Karpas-422 (cell line): ENCODE measurements at regions not wholly inside any gene's neighbourhood (a gene's known extent, or its start where the extent isn't known, plus 50 kb on each side); places are given as distances from the start of the nearest gene placed in this dataset.

Experiments
- DNase-seq: peaks from one replicate; pipeline ENCODE4 v3.0.0-alpha.2; 2015
- H2AFZ ChIP-seq: fragments of 200-600 bp; sonication (generic); 2 replicates; pipeline ENCODE4 v1.6.1; 2014; ENCODE audit warnings: antibody characterized with exemption, low read length, mixed read lengths
- H3K27ac ChIP-seq: fragments of 200-600 bp; sonication (generic); 2 replicates; pipeline ENCODE4 v1.5.1; 2014; ENCODE audit warnings: mild to moderate bottlenecking, low read length, moderate library complexity
- H3K27me3 ChIP-seq: fragments of 200-600 bp; sonication (generic); 2 replicates; pipeline ENCODE4 v1.6.1; 2014; ENCODE audit warnings: low read length, mixed read lengths
- H3K36me3 ChIP-seq: fragments of 200-600 bp; sonication (generic); 2 replicates; pipeline ENCODE4 v1.6.1; 2014; ENCODE audit warnings: low read length, mixed read lengths; ENCODE audit not compliant: insufficient read depth
- H3K4me1 ChIP-seq: fragments of 200-600 bp; sonication (generic); 2 replicates; pipeline ENCODE4 v1.6.1; 2014; ENCODE audit warnings: mild to moderate bottlenecking, low read length, mixed read lengths
- H3K4me2 ChIP-seq: fragments of 200-600 bp; sonication (generic); 2 replicates; pipeline ENCODE4 v1.6.1; 2014; ENCODE audit warnings: low read length, low read depth, mild to moderate bottlenecking; ENCODE audit not compliant: poor library complexity, severe bottlenecking
- H3K4me3 ChIP-seq: fragments of 200-600 bp; sonication (generic); 2 replicates; pipeline ENCODE4 v1.5.1; 2014; ENCODE audit warnings: mild to moderate bottlenecking, antibody characterized with exemption, low read length, mixed read lengths
- H3K79me2 ChIP-seq: fragments of 200-600 bp; sonication (generic); 2 replicates; pipeline ENCODE4 v1.6.1; 2014; ENCODE audit warnings: mild to moderate bottlenecking, low read length, mixed read lengths
- H3K9ac ChIP-seq: fragments of 200-600 bp; sonication (generic); 2 replicates; pipeline ENCODE4 v1.6.0; 2014; ENCODE audit warnings: low read length
- H3K9me2 ChIP-seq: fragments of 200-600 bp; sonication (generic), shearing (Covaris generic); replicated peaks from 2 replicates; pipeline ENCODE4 v1.6.0; 2014; ENCODE audit warnings: mild to moderate bottlenecking, low read length, moderate library complexity; ENCODE audit not compliant: insufficient read depth
- H3K9me3 ChIP-seq: fragments of 300-700, 200-600 bp; sonication (generic); 2 replicates; pipeline ENCODE4 v1.6.1; 2014; ENCODE audit warnings: low read length, mixed read lengths
- H4K20me1 ChIP-seq: fragments of 200-600 bp; sonication (generic); 2 replicates; pipeline ENCODE4 v1.6.1; 2014; ENCODE audit warnings: mild to moderate bottlenecking, antibody characterized with exemption, low read length, low read depth; ENCODE audit not compliant: insufficient read depth

DNA sequence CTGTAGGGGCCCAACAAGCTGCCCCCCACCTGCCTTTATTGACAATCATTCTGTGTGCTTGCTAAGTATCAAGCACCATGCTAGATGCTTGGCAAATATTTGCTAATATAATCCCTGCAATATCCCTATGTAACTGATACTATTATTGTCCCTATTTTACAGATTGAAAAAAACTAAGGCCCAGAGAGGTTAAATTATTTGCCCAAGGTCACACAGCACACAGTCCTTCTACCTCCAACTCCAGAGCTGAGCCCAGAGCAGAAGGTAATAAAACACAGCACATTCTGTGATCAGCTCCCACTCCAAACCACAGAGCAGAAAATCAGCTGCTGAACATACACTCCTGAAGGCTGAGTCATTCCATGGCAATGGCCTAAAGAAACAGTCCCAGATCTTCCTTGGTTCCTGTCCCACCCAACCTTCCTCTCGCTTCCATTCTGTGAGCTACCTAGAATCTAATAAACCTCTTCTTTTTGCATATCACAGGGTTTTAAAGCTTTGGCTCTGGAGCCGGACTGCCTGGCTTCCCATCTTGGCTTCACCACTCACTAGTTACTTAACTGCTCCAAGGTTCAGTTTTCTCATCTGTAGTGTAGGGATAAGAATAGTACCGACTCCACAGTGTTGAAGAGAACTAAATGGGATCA, 66.7 kb upstream of the ADRA1B start:
- no peaks in the 10 kb centered on the region for H3K27me3 ChIP-seq

DNA sequence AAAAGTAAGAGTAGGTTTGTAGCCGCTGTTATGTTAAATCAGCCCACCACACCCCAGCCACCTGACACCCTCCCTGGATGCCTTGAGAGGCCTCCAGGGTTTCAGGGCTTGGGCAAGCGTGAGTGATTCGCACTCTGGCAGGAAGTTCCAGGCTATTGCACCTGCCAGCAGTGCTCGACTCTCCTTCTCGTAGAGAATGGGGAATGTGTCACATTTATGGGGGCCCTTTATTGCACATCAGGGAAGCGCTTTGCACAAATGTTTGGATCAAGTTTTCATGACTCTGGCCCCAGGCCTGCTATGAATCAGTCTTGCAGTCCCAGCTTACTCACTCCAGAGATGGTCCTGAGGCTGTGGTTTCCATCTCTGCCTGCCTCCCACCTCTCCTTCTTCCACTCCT, 66.1 kb upstream of the ADRA1B start:
- no peaks in the 10 kb centered on the region for H3K9me3 ChIP-seq
- H2AFZ ChIP-seq = no peak overlapping the region
- H3K9me2 ChIP-seq = no peaks in the 10 kb centered on the region
- H3K36me3 ChIP-seq = no peaks in the 10 kb centered on the region
- H3K4me1 ChIP-seq = no peaks in the 10 kb centered on the region
- H4K20me1 ChIP-seq = no peaks in the 10 kb centered on the region
- no peak for DNase-seq
- no peaks in the 10 kb centered on the region for H3K27me3 ChIP-seq
- no peaks in the 10 kb centered on the region for H3K79me2 ChIP-seq
- no peak overlapping the region for H3K27ac ChIP-seq
- H3K9ac ChIP-seq = no peak overlapping the region
- no peak overlapping the region for H3K4me3 ChIP-seq
- no peak overlapping the region for H3K4me2 ChIP-seq

More for the DNA sequence above, 66.7 kb upstream of the ADRA1B start:
- no peak overlapping the region for H2AFZ ChIP-seq
- no peaks in the 10 kb centered on the region for H3K36me3 ChIP-seq
- no peaks in the 10 kb centered on the region for H3K79me2 ChIP-seq
- DNase-seq = no peak
- no peak overlapping the region for H3K4me3 ChIP-seq
- H3K27ac ChIP-seq = no peak overlapping the region
- no peaks in the 10 kb centered on the region for H3K4me1 ChIP-seq
- H3K9me3 ChIP-seq = no peaks in the 10 kb centered on the region
- no peak overlapping the region for H3K9ac ChIP-seq
- H3K4me2 ChIP-seq = no peak overlapping the region
- no peaks in the 10 kb centered on the region for H4K20me1 ChIP-seq
- H3K9me2 ChIP-seq = no peaks in the 10 kb centered on the region

DNA sequence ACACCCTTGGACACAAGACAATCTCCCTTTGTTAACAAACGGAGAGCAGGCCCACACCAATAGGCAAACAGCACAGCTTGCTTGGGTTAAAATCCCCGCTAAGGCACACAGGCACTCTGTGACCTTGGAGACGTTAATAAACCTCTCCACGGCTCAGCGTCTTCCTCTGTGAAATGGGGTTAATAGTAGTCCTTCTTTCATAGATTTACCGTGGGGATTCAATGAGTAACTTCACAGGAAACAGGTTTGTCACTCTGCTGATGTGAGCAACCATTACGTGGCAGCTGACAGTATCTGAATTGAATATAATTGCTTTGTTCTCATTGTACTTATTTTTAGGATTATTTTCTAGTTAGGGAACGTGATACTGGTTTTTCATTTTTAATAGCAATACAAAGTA, 65.2 kb upstream of the ADRA1B start:
- no peaks in the 10 kb centered on the region for H3K27me3 ChIP-seq
- H3K4me1 ChIP-seq = no peaks in the 10 kb centered on the region
- H2AFZ ChIP-seq = no peak overlapping the region
- no peaks in the 10 kb centered on the region for H4K20me1 ChIP-seq
- no peaks in the 10 kb centered on the region for H3K36me3 ChIP-seq
- H3K4me2 ChIP-seq = no peak overlapping the region
- no peak overlapping the region for H3K27ac ChIP-seq
- H3K4me3 ChIP-seq = no peak overlapping the region
- H3K9me2 ChIP-seq = no peaks in the 10 kb centered on the region
- H3K9ac ChIP-seq = no peak overlapping the region
- H3K79me2 ChIP-seq = no peaks in the 10 kb centered on the region
- DNase-seq = no peak
- no peaks in the 10 kb centered on the region for H3K9me3 ChIP-seq

GRCh38 chr5:159854916-159855315, 61.4 kb upstream of the ADRA1B start:
- Histone ChIP-seq H3K9me3 (no peaks in the 10 kb centered on the region), H3K36me3 (no peaks in the 10 kb centered on the region), H3K79me2 (no peaks in the 10 kb centered on the region), H3K4me2 (no peak overlapping the region), H2AFZ (no peak overlapping the region), H3K4me1 (no peaks in the 10 kb centered on the region), H3K9me2 (no peaks in the 10 kb centered on the region), H3K4me3 (no peak overlapping the region), H3K27me3 (peaks cover 2% of the 10 kb centered on the region; the same call in 1 of the 2 replicates), H3K9ac (no peak overlapping the region), H3K27ac (no peak overlapping the region), H4K20me1 (no peaks in the 10 kb centered on the region)
- DNase-seq = no peak

- no peak overlapping the region for H3K9ac ChIP-seq
- H3K27ac ChIP-seq = no peak overlapping the region
- no peaks in the 10 kb centered on the region for H3K36me3 ChIP-seq
- DNase-seq = no peak
- no peak overlapping the region for H3K4me2 ChIP-seq
- peaks cover 2% of the 10 kb centered on the region; the same call in 1 of the 2 replicates for H3K27me3 ChIP-seq
- no peaks in the 10 kb centered on the region for H3K79me2 ChIP-seq
- no peaks in the 10 kb centered on the region for H4K20me1 ChIP-seq
- no peak overlapping the region for H2AFZ ChIP-seq
- no peak overlapping the region for H3K4me3 ChIP-seq
- no peaks in the 10 kb centered on the region for H3K4me1 ChIP-seq
- no peaks in the 10 kb centered on the region for H3K9me3 ChIP-seq
- H3K9me2 ChIP-seq = no peaks in the 10 kb centered on the region
Measured at GRCh38 chr5:159855476-159856191, 60.6 kb upstream of the ADRA1B start.

DNA sequence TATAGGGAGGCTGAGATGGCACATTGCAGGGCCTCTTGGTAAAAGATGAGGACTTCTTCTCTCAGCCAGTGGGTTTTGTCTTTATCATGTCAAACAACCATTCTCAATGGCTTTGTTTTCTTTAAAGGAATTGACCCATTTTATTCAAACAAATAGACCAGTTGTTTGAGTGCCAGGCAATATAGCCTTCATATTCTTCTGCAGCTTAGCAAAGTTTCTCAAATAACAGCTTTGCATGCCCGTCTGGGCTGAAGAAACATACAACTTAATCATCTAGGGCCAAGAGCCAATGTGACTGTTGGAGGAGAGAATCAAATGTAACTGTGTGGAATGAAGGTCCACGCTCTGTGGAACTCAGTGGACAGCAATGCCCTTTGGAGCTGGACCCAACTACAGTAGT, 57.4 kb upstream of the ADRA1B start:
- H3K4me1 ChIP-seq = no peaks in the 10 kb centered on the region
- H2AFZ ChIP-seq = no peak overlapping the region
- H3K9me3 ChIP-seq = no peaks in the 10 kb centered on the region
- no peaks in the 10 kb centered on the region for H3K9me2 ChIP-seq
- H3K4me3 ChIP-seq = no peak overlapping the region
- H3K4me2 ChIP-seq = no peak overlapping the region
- no peaks in the 10 kb centered on the region for H3K79me2 ChIP-seq
- H3K36me3 ChIP-seq = no peaks in the 10 kb centered on the region
- H3K27ac ChIP-seq = no peak overlapping the region
- no peak for DNase-seq
- no peak overlapping the region for H3K9ac ChIP-seq
- H4K20me1 ChIP-seq = no peaks in the 10 kb centered on the region
- peaks cover 2% of the 10 kb centered on the region; the same call in 1 of the 2 replicates for H3K27me3 ChIP-seq

- DNase-seq = no peak
- no peak overlapping the region for H2AFZ ChIP-seq
Measured at GRCh38 chr5:159861086-159861485, 55.2 kb upstream of the ADRA1B start.

DNA sequence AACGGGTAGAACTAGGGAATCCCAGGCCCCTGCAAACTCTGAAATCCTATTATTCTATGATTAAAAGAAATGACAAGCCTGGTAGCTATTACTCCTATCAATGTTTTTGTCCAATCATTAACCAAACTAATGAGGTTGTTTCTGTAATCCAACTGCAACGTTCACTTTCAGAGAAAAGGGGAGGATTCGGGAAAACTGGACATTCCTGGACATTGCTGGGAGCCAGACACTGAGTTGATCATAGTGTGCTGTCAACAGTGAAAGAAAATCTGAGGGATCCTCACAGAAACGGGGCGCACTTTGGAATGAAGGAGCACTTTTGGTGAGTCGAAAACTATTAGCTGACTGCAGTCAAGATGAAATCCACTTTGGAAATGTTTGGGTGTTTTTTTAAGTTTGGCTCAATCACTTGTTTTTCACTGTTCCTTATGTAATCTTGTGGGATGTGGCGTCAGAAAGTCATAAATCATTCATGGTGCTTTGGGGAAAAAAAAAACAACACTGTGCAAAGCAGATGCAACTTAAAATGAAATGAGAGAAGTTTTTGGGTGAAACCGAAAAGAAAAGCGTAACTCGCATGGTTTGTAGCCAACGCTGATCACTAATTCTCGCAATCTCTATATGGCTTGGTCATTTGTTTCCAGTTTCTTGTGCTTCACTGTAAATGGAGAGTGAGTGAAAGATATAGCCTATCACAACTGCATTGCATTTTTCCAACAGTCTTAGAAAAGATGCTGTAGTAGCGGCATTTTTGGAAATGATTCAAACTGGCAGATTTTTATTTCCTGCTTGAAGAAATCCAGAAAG, 51.2 kb upstream of the ADRA1B start:
- Histone ChIP-seq H4K20me1 (no peaks in the 10 kb centered on the region), H3K4me1 (no peaks in the 10 kb centered on the region), H2AFZ (no peak overlapping the region), H3K9me2 (no peaks in the 10 kb centered on the region), H3K36me3 (no peaks in the 10 kb centered on the region), H3K4me2 (no peak overlapping the region), H3K27me3 (no peaks in the 10 kb centered on the region), H3K9me3 (no peaks in the 10 kb centered on the region), H3K9ac (no peak overlapping the region), H3K4me3 (no peak overlapping the region), H3K79me2 (no peaks in the 10 kb centered on the region), H3K27ac (no peak overlapping the region)
- no peak for DNase-seq

More at GRCh38 chr5:159861086-159861485, 55.2 kb upstream of the ADRA1B start:
- Histone ChIP-seq H3K36me3 (no peaks in the 10 kb centered on the region), H3K9me2 (no peaks in the 10 kb centered on the region), H3K27me3 (peaks cover 2% of the 10 kb centered on the region; the same call in 1 of the 2 replicates), H3K27ac (no peak overlapping the region), H3K9me3 (no peaks in the 10 kb centered on the region), H3K4me2 (no peak overlapping the region), H3K4me1 (no peaks in the 10 kb centered on the region), H3K9ac (no peak overlapping the region), H3K4me3 (no peak overlapping the region), H4K20me1 (no peaks in the 10 kb centered on the region), H3K79me2 (no peaks in the 10 kb centered on the region)
